Loucy (cell line): ENCODE measurements at regions not wholly inside any gene's neighbourhood (a gene's known extent, or its start where the extent isn't known, plus 50 kb on each side); places are given as distances from the start of the nearest gene placed in this dataset.

Experiments used
- H2AFZ ChIP-seq: fragments of 200-600 bp; sonication (generic); 2 replicates; pipeline ENCODE4 v1.6.0; 2016; ENCODE audit warnings: antibody characterized with exemption, mild to moderate bottlenecking, low read length, moderate library complexity
- H3F3A ChIP-seq: fragments of 200-600 bp; 2 replicates; pipeline ENCODE4 v1.6.0; 2016; ENCODE audit warnings: antibody characterized with exemption, low read depth, mild to moderate bottlenecking
- H3K27me3 ChIP-seq: fragments of 200-600 bp; sonication (generic); 2 replicates; pipeline ENCODE4 v1.6.1; 2014; ENCODE audit warnings: low read length, mild to moderate bottlenecking; ENCODE audit not compliant: insufficient read depth, poor library complexity, severe bottlenecking
- H3K36me3 ChIP-seq: fragments of 200-600 bp; sonication (generic); 2 replicates; pipeline ENCODE4 v1.6.1; 2016; ENCODE audit warnings: low read length; ENCODE audit not compliant: insufficient read depth
- H3K4me1 ChIP-seq: fragments of 200-600 bp; sonication (generic); 2 replicates; pipeline ENCODE4 v1.5.1; 2014; ENCODE audit warnings: low read length, mild to moderate bottlenecking; ENCODE audit not compliant: insufficient read depth, poor library complexity, severe bottlenecking
- H3K4me2 ChIP-seq: fragments of 200-600 bp; sonication (generic); 2 replicates; pipeline ENCODE4 v1.6.0; 2014; ENCODE audit warnings: antibody characterized with exemption, low read length, low read depth, mild to moderate bottlenecking; ENCODE audit not compliant: poor library complexity, severe bottlenecking
- H3K4me3 ChIP-seq: fragments of 200-600 bp; sonication (generic); 2 replicates; pipeline ENCODE4 v1.5.1; 2014; ENCODE audit warnings: low read length, mild to moderate bottlenecking, mixed read lengths; ENCODE audit not compliant: poor library complexity, severe bottlenecking
- H3K79me2 ChIP-seq: fragments of 200-600 bp; sonication (generic); 2 replicates; pipeline ENCODE4 v1.6.1; 2014; ENCODE audit warnings: low read length; ENCODE audit not compliant: insufficient read depth
- H3K9ac ChIP-seq: fragments of 200-600 bp; sonication (generic); 2 replicates; pipeline ENCODE4 v1.6.0; 2014; ENCODE audit warnings: mild to moderate bottlenecking, low read depth, low read length, moderate library complexity; ENCODE audit not compliant: poor library complexity, severe bottlenecking
- H3K9me2 ChIP-seq: fragments of 200-600 bp; sonication (generic); replicated peaks from 2 replicates; pipeline ENCODE4 v1.6.1; 2016; ENCODE audit warnings: low read depth, low read length, mixed read lengths
- H3K9me3 ChIP-seq: fragments of 200-600 bp; sonication (generic); 2 replicates; pipeline ENCODE4 v1.6.1; 2014; ENCODE audit warnings: mild to moderate bottlenecking, antibody characterized with exemption, low read length, low read depth; ENCODE audit not compliant: insufficient read depth
- H4K20me1 ChIP-seq: fragments of 200-600 bp; sonication (generic); 2 replicates; pipeline ENCODE4 v1.6.0; 2014; ENCODE audit warnings: antibody characterized with exemption, low read length, mild to moderate bottlenecking; ENCODE audit not compliant: insufficient read depth, poor library complexity, severe bottlenecking
- CTCF ChIP-seq: fragments of 200-600 bp; sonication (generic); conservative IDR thresholded peaks from 2 replicates; pipeline ENCODE4 v1.5.1; 2014; ENCODE audit warnings: mild to moderate bottlenecking, antibody characterized with exemption, low read length
- EZH2phosphoT487 ChIP-seq: fragments of 200-600 bp; IDR thresholded peaks from 2 replicates; pipeline ENCODE4 v1.6.1; 2018; ENCODE audit warnings: antibody characterized with exemption, mild to moderate bottlenecking, moderate library complexity, borderline replicate concordance

DNA sequence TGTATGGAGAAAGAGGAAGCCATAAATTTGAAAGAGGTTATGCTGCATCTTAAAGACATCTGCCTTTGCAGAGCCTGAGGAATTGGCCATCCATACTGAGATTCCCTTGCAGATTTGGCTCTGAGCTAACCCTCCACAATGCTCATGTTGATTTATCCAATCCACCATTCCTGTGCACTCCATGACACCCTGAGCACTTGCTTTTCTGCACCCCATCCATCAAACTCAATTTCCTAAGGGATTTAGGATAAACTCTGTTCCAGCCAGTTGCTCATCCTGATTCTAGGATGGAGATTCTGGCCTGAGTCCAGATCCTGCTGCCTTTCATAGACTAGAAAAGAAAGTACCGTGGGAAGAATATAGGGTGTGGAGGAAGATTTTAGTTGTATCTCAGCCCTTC is 379.2 kb upstream of the LARGE1 start:
- H3K4me2 ChIP-seq, result no peak overlapping the region
- no peaks in the 10 kb centered on the region for H3K27me3 ChIP-seq
- no peak for TF ChIP-seq EZH2phosphoT487
- TF ChIP-seq CTCF, result no peak
- no peaks in the 10 kb centered on the region for H3F3A ChIP-seq
- H3K9me2 ChIP-seq, result no peaks in the 10 kb centered on the region
- no peak overlapping the region for H3K4me3 ChIP-seq
- no peaks in the 10 kb centered on the region for H3K79me2 ChIP-seq
- no peak overlapping the region for H2AFZ ChIP-seq
- no peak overlapping the region for H3K9ac ChIP-seq
- H3K36me3 ChIP-seq, result no peaks in the 10 kb centered on the region
- H3K9me3 ChIP-seq, result no peaks in the 10 kb centered on the region
- no peaks in the 10 kb centered on the region for H4K20me1 ChIP-seq
- no peaks in the 10 kb centered on the region for H3K4me1 ChIP-seq

- TF ChIP-seq EZH2phosphoT487 (no peak), CTCF (no peak)
- Histone ChIP-seq H4K20me1 (no peaks in the 10 kb centered on the region), H3K79me2 (no peaks in the 10 kb centered on the region), H3K36me3 (no peaks in the 10 kb centered on the region), H3K9me2 (no peaks in the 10 kb centered on the region), H3K27me3 (no peaks in the 10 kb centered on the region), H2AFZ (no peak overlapping the region), H3K4me2 (no peak overlapping the region), H3K4me3 (no peak overlapping the region), H3K9ac (no peak overlapping the region), H3K4me1 (no peaks in the 10 kb centered on the region), H3F3A (no peaks in the 10 kb centered on the region), H3K9me3 (no peaks in the 10 kb centered on the region)
Observed at GRCh38 chr22:34301569-34301968, 381.3 kb upstream of the LARGE1 start.

- Histone ChIP-seq H3K79me2 (no peaks in the 10 kb centered on the region), H3K27me3 (no peaks in the 10 kb centered on the region), H2AFZ (no peak overlapping the region), H3F3A (no peaks in the 10 kb centered on the region), H4K20me1 (no peaks in the 10 kb centered on the region), H3K4me1 (no peaks in the 10 kb centered on the region), H3K4me3 (no peak overlapping the region), H3K9me2 (no peaks in the 10 kb centered on the region), H3K4me2 (no peak overlapping the region), H3K36me3 (no peaks in the 10 kb centered on the region), H3K9ac (no peak overlapping the region), H3K9me3 (no peaks in the 10 kb centered on the region)
- TF ChIP-seq EZH2phosphoT487 (no peak), CTCF (no peak)
Observed at GRCh38 chr22:34303656-34304055, 383.4 kb upstream of the LARGE1 start.
